ENCODE measurements at regions not wholly inside any gene's neighbourhood (a gene's known extent, or its start where the extent isn't known, plus 50 kb on each side); places are given as distances from the start of the nearest gene placed in this dataset.

GRCh38 chr14:101301011-101301410 is 260.3 kb upstream of the DIO3 start:
- TF ChIP-seq NANOG (IDR thresholded peaks at IDR 0.05; ENCODE audit: borderline replicate concordance), result no peak
- no peak for TF ChIP-seq CTCF (conservative IDR thresholded peaks at IDR 0.05; ENCODE audit: low read depth in 2 of 2)
- no peak for TF ChIP-seq EZH2phosphoT487 (IDR thresholded peaks at IDR 0.05; ENCODE audit: unreplicated experiment)
